Epithelial cell of proximal tubule (primary cell): ENCODE measurements at regions not wholly inside any gene's neighbourhood (a gene's known extent, or its start where the extent isn't known, plus 50 kb on each side); places are given as distances from the start of the nearest gene placed in this dataset.
"Not testable (repeated sequence)": the region's sequence is repeated elsewhere in the genome, so short reads cannot be mapped to it uniquely, and the experiment has no call there.

Experiments
- DNase-seq: peaks from one replicate; pipeline ENCODE4 v3.0.0-alpha.2; 2011; ENCODE audit warnings: low read depth
- H3K4me3 ChIP-seq: 2 replicates; pipeline ENCODE4 v1.5.1; 2011; ENCODE audit warnings: low read depth, mild to moderate bottlenecking, low read length
- CTCF ChIP-seq: conservative IDR thresholded peaks from 2 replicates; pipeline ENCODE4 v1.5.1; 2012; ENCODE audit warnings: low read depth, mild to moderate bottlenecking, low read length

GRCh38 chr1:47491341-47491753 is 53.5 kb downstream of the FOXD2 start:
- no peak for TF ChIP-seq CTCF
- DNase-seq = no peak
- H3K4me3 ChIP-seq = no peak overlapping the region

GRCh38 chr1:47495176-47495713 is 57.4 kb downstream of the FOXD2 start:
- no peak for TF ChIP-seq CTCF
- H3K4me3 ChIP-seq = no peak overlapping the region
- no peak for DNase-seq

GRCh38 chr1:47498551-47498950 is 60.7 kb downstream of the FOXD2 start:
- no peak for TF ChIP-seq CTCF
- DNase-seq = no peak
- no peak overlapping the region for H3K4me3 ChIP-seq

GRCh38 chr1:47501069-47501468 is 63.2 kb downstream of the FOXD2 start:
- H3K4me3 ChIP-seq = no peak overlapping the region
- no peak for TF ChIP-seq CTCF
- no peak for DNase-seq

- no peak overlapping the region for H3K4me3 ChIP-seq
- TF ChIP-seq CTCF = no peak
- DNase-seq = no peak
Measured at GRCh38 chr1:47502746-47503370, 65.0 kb downstream of the FOXD2 start.

GRCh38 chr1:47504840-47505239 is 67.0 kb downstream of the FOXD2 start:
- DNase-seq, H3K4me3 ChIP-seq: not testable (repeated sequence)

- no peak for TF ChIP-seq CTCF
- DNase-seq = no peak
- H3K4me3 ChIP-seq = no peak overlapping the region
Measured at GRCh38 chr1:47505267-47505666, 67.4 kb downstream of the FOXD2 start.
